OCI-LY7 (cell line): ENCODE measurements at regions not wholly inside any gene's neighbourhood (a gene's known extent, or its start where the extent isn't known, plus 50 kb on each side); places are given as distances from the start of the nearest gene placed in this dataset.

Experiments
- CTCF ChIP-seq: fragments of 200-600 bp; sonication (generic); conservative IDR thresholded peaks from 2 replicates; pipeline ENCODE4 v1.5.1; 2014; ENCODE audit warnings: mild to moderate bottlenecking, antibody characterized with exemption, low read length, moderate library complexity, mixed read lengths
- EZH2phosphoT487 ChIP-seq: fragments of 200-600 bp; sonication (generic); IDR thresholded peaks from 2 replicates; pipeline ENCODE4 v1.6.1; 2018; ENCODE audit warnings: low read depth, borderline replicate concordance, mild to moderate bottlenecking, mixed run types, antibody characterized with exemption, low read length, moderate library complexity, mixed read lengths

- TF ChIP-seq CTCF (no peak), EZH2phosphoT487 (no peak)
Observed at GRCh38 chr10:9294865-9295264, 1240.4 kb downstream of the GATA3 start.
